ENCODE measurements at regions not wholly inside any gene's neighbourhood (a gene's known extent, or its start where the extent isn't known, plus 50 kb on each side); places are given as distances from the start of the nearest gene placed in this dataset.
"Not testable (repeated sequence)": the region's sequence is repeated elsewhere in the genome, so short reads cannot be mapped to it uniquely, and the experiment has no call there.

DNA sequence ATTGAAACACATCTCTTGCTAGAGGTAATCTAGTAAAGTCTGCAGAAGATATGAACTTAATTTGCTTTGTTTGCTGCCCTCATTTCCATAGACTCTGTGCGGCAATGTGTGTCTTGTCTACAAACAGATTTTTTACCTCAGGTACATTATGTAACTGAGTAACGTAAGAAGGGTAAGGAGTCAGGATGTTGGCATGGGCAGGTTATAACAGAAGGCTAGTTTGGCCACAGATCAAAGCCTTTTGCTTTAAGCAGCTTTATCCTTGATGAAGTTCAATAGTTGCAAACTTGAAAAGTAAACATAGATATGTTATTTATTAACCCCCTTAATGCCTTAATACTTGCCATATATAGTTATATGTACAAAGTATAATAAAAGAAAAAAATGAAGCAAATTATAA, 391.6 kb upstream of the FKBP1C start:
- DNase-seq (ENCODE audit: low read depth in 4 of 4, low spot score in 3 of 4): no peak

- DNase-seq (ENCODE audit: low read depth in 4 of 4, low spot score in 3 of 4): no peak
These were observed 402.5 kb upstream of the FKBP1C start for GRCh38 chr6:62808565-62809293.

- peak in 2 of 4 donors; percentile 2 to 8 for DNase-seq (ENCODE audit: low read depth in 4 of 4, low spot score in 3 of 4)
These were observed 405.8 kb upstream of the FKBP1C start for GRCh38 chr6:62805431-62805830.

DNA sequence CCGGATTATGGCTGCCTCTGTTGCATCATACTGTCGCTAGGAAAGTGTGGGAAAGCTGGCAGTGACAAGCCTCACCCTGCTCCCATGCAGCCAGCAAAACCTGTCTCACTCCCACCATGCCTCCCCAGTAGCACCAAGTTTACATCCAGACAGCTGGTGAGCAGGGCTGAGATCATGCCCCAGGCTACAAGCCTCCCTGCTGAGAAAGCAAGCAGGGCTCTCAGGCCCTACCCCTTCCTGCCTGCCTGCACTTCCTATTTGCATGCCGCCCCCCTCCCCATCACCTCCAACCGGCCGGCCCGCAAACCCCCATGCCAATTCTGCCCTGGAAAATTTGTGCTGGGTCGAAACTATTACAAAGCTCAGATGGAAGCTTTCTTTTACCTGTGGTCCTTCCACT, 408.2 kb upstream of the FKBP1C start:
- DNase-seq (ENCODE audit: low read depth in 4 of 4, low spot score in 3 of 4): no peak

DNA sequence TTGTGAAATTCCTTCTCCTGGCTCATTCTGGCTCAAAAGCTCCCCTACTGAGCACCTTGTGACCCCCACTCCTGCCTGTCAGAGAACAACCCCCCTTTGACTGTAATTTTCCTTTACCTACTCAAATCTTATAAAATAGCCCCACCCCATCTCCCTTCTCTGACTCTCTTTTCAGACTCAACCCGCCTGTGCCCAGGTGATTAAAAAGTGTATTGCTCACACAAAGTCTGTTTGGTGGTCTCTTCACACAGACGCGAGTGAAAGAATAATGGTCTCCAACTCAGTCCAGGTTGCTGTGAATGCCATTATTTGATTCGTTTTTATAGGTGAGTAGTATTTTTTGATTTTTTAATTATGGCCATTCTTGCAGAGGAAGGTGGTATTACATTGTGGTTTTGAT, 414.1 kb upstream of the FKBP1C start:
- no peak for DNase-seq (ENCODE audit: low read depth in 4 of 4, low spot score in 3 of 4)

GRCh38 chr6:62775427-62776022, 435.7 kb upstream of the FKBP1C start:
- DNase-seq (ENCODE audit: low read depth in 4 of 4, low spot score in 3 of 4): no peak

- not testable (repeated sequence) for DNase-seq (ENCODE audit: low read depth in 4 of 4, low spot score in 3 of 4)
These were observed 445.1 kb upstream of the FKBP1C start for GRCh38 chr6:62766174-62766573.

GRCh38 chr6:62764841-62765240, 446.4 kb upstream of the FKBP1C start:
- DNase-seq (ENCODE audit: low read depth in 4 of 4, low spot score in 3 of 4): no peak

GRCh38 chr6:62763125-62763912, 447.9 kb upstream of the FKBP1C start:
- DNase-seq (ENCODE audit: low read depth in 4 of 4, low spot score in 3 of 4): no peak

- no peak for DNase-seq (ENCODE audit: low read depth in 4 of 4, low spot score in 3 of 4)
These were observed 460.9 kb upstream of the KHDRBS2 start for GRCh38 chr6:62746968-62747367.

DNA sequence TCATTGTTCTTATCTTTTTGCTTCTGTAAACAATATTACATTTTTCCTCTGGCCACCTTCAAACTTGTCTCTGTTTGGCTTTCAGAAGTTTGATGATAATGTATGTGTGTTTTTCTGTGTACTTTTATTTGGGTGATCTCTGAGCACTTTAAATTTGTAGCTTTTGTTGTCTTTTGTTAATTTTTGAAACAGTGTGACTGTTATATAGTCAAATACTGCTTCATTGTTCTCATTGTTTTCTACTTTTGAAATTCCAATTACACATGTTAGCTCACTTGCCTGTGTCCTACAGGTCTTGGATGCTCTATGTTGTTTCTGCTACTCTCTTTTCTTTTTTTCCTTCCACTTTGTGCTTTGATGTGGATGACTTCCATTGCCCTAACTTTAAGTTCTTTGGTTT, 460.1 kb upstream of the KHDRBS2 start:
- DNase-seq (ENCODE audit: low read depth in 4 of 4, low spot score in 3 of 4): no peak

GRCh38 chr6:62740596-62740995, 454.6 kb upstream of the KHDRBS2 start:
- no peak for DNase-seq (ENCODE audit: low read depth in 4 of 4, low spot score in 3 of 4)

- DNase-seq (ENCODE audit: low read depth in 4 of 4, low spot score in 3 of 4): no peak
These were observed 454.1 kb upstream of the KHDRBS2 start for GRCh38 chr6:62740171-62740570.

DNA sequence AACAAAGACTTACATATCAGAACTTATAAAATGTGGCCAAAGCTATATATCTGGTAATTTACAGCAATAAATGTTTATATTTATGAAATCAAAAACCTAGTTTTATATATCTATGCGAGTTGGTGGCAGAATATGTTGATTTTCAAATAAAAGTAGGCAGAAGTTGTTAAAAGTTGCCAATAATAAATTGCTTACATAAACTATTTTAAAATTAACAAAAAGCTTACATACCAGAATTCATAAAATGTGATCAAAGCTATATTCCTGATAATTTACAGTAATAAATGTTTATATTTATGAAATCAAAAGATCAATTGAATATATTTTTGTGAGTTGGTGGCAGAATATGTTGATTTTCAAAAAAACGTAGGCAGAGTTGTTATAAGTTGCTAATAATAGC, 451.8 kb upstream of the KHDRBS2 start:
- no peak for DNase-seq (ENCODE audit: low read depth in 4 of 4, low spot score in 3 of 4)

- DNase-seq (ENCODE audit: low read depth in 4 of 4, low spot score in 3 of 4): no peak
These were observed 435.4 kb upstream of the KHDRBS2 start for GRCh38 chr6:62721408-62721807.

DNA sequence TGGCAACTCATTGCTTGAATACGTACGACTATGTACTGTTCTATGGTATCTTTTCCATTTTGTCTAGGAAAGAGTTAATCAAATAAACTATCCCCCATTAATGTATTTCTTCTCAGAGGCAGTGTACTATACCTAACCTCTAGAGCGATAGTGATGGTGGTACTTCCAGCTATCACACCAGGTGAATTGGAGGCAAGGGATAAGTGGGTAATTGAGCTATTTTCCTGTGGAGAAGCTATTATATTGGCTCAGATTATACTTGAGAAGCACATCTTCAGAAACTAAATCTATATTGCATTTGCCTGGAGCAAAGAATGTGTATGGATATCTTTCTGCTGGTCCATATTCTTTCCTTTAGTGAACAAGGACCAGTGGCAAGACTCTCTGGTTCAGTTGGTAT, 430.7 kb upstream of the KHDRBS2 start:
- no peak for DNase-seq (ENCODE audit: low read depth in 4 of 4, low spot score in 3 of 4)

GRCh38 chr6:62714112-62714511, 428.1 kb upstream of the KHDRBS2 start:
- DNase-seq (ENCODE audit: low read depth in 4 of 4, low spot score in 3 of 4): no peak

DNA sequence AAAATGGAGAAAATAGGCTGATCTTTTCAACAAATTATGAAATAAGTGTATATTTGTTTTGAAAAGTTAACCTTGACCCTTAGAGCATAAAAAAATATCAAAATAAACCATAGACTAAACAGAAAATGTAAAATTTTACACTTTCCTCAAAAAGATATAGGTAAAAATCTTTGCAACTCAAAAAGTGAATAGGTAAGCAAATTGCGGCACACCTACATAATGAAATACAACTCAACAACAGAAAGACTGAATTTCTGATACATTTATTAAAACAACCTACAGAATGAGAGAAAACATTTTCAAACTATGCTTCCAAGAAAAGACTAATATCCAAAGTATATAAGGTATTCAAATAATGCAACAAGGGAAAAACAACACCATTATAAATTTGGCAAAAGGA, 425.7 kb upstream of the KHDRBS2 start:
- no peak for DNase-seq (ENCODE audit: low read depth in 4 of 4, low spot score in 3 of 4)

DNA sequence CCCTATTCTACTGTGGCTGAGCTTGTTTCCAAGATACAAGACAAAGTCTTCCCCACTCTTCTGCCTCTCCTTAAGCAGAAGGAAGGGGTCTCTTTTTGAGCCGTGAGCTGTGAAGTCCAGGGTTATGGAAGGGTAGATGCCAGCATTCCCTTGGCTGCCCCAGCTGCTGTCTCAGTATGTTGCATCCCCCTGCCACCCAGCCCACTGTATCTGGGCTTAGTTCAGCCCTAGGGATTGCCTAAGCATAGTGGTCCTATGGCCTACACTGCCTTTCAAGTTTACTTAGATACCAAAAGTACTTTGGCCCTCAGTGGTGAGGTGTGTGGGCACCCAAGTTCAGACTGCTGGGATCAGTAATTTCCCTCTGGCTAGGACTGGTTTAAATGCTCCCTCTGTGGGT, 421.9 kb upstream of the KHDRBS2 start:
- no peak for DNase-seq (ENCODE audit: low read depth in 4 of 4, low spot score in 3 of 4)

DNA sequence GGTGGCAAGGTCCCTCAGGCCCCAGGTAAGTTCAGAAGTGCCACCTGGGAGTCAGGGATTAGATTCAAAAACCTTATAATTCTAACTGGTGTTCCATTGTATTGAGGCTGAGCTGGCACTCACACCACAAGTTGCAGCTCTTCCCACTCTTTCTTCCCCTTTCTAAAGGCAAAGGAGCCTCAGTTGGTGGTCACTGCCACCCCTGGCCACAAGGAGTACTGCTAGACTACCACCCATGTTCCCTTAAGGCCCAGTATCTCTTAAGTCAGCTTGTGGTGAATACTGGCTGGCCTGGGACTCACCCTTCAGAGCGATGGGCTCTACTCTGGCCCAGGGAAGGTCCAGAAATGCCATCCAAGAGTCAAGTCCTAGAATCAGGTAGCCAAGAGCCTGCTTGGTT, 421.1 kb upstream of the KHDRBS2 start:
- no peak for DNase-seq (ENCODE audit: low read depth in 4 of 4, low spot score in 3 of 4)

DNA sequence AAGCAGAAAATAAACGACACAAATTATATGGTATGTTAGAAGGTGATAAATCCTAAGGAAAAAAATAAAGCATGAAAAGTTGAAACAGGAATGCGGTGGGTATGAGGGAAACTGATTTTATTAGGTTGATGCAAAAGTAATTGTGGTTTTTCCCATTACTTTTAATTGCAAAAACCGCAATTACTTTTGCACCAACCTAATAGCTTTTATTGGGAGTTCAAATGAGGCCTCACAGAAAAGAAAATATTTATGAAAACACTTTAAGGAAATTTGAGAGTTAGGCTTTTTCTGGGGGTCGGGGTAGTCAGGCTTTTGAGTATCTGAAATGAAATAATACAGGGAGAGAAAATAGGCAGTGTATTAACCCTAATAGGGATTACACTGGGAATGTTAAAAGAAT, 397.0 kb upstream of the KHDRBS2 start:
- no peak for DNase-seq (ENCODE audit: low read depth in 4 of 4, low spot score in 3 of 4)

DNA sequence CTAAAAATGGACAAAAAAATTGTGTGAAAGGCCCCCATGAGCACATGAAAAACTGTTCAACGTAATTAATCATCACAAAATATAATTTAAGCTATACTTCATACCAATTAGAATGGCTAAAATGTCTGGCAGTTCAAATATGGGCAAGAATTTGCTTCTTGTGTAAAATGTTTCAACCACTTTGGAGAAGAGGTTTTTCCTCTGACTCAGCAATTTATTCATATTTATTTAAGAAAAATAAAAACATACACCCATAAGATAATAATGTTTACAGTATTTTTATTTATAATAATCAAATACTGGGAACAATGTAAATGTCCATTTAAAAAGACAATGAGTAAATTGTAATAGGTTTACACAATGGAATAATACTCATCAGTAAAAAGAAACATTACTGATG, 395.1 kb upstream of the KHDRBS2 start:
- no peak for DNase-seq (ENCODE audit: low read depth in 4 of 4, low spot score in 3 of 4)

All from right renal pelvis (tissue), 4 donors.